Stimulated activated CD4-positive, alpha-beta T cell treated with anti-CD3 and anti-CD28 coated beads, Interleukin-12 subunit alpha, Interleukin-12 subunit beta, amount 100 ng/mL, for 48 hours (primary cell): ENCODE measurements at regions not wholly inside any gene's neighbourhood (a gene's known extent, or its start where the extent isn't known, plus 50 kb on each side); places are given as distances from the start of the nearest gene placed in this dataset.

ENCODE experiments used
- DNase-seq, 3 donors: peaks; one replicate each; pipeline ENCODE4 v3.0.0-alpha.2; 2020; ENCODE audit warnings: low read depth in 2 of 3, low spot score in 1 of 3

DNA sequence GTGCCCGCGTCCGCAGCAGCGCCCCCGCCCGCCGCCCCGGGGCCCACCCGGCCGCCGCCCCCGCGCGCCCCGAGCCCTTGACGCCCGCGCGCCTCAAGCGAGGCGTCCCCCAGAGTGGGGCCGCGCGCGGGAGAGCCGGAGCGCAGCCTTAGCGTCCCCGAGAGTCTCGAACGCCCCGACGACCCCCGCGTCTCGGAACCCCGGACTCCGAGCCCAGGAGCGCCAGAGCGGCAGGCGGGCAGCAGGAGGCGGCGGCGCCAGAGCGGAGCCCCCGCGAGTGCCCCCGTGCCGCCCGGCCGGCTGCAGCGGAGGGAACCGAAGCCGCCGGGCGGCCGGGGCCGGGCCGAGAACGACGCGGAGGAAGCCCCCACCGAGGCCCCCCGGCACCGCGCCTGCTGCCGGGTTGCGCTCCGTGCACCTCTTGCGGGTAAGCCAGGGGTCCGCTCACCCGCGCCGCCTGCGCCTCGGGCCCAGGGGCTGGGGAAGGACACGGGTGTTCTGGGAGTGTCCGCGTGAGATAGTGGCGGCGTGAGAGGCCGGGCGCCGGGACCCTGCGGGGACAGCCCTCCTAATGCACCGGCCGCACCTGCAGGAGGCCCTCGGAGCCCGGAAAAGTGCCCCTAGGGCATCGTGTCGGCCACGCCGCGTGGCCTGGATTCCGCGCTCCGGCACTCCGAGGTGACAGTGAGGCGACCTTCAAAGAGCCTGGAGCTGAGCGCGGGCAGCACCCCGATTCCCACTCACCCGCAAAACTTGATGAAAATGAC lies 52.0 kb upstream of the ULK4 start:
- DNase-seq: peak in 1 of 3 donors; percentile 14

DNA sequence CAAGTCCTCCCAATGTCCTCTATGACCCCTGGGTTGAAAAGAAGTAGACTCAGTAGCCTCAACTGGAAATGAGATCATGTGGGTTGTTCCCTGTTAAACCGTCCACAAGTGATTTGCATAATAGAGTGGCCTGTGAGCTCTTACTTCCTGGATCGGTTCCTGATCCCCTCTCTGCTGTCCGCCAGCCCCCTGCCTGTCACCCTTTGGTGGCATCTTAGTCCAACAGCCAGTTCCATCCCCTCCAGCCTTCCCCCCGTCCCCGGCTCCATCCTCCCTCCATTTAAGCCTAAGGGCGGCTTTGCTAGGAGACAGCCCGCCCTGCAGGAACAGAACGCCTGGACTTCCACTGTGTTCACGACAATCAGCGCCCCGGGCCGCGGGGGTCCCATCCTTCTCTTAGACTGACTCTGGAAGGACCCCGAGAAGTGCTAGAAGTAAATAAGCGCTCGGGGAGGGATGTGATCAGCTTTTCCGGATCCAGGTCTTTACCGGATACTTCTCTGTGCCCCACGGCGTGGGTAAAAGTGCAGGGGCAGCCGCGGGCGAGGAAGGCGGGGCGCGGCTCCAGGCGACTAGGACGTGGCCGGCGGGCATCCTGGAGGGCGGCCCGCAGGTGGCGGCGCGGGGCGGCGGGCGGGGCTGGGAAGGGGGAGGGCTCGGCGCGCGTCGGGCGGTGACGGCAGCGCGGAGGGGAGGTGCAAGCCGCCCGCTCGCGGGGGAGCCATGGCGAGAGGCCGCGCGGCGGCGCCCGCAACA lies 51.2 kb upstream of the ULK4 start:
- DNase-seq: peak; percentile 53 to 71 (median 57)

DNA sequence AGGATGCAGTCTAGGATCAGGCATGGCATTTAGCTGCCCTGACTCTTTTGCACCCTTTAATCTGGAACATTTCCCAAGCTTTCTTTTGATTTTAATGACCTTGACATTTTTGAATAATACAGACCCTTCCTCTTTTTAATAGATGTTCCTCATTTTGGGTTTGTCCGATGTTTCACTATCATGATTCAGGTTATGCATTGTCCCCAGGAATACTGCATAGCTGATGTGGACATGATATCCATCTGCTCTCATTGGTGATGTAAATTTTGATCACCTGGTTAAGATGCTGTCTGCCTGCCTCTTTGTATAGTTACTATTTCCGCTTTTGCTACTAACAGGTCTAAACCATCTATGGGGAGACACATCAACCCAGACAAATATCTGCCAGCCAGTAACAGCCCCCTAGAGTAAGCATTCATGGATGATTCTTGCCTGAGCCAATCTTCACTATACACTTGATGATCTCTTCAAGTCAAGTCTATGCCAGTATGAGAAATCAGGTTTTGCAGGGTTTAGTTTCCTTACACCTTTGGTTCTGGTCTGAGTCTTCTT lies 50.6 kb upstream of the ULK4 start:
- no peak for DNase-seq
